Prostate gland (tissue), 2 donors: ENCODE measurements at regions not wholly inside any gene's neighbourhood (a gene's known extent, or its start where the extent isn't known, plus 50 kb on each side); places are given as distances from the start of the nearest gene placed in this dataset.

Experiments used
- DNase-seq: peaks from one replicate; pipeline ENCODE4 v3.0.0-alpha.2; 2019; ENCODE audit warnings: low spot score
- H3K27ac ChIP-seq, 2 donors: fragments of 200-600 bp; sonication (generic); 2 replicates each; pipeline ENCODE4 v1.5.1; 2017 to 2019
- H3K27me3 ChIP-seq: fragments of 200-600 bp; sonication (generic); replicated peaks from 2 replicates; pipeline ENCODE4 v1.5.1; 2019; ENCODE audit not compliant: insufficient read depth
- H3K36me3 ChIP-seq, 2 donors: fragments of 200-600 bp; sonication (generic); 1 replicate in 1 of 2; 2 replicates in 1 of 2; pipeline versions ENCODE4 v1.5.1 to v1.8.1; 2017 to 2019
- H3K4me1 ChIP-seq: fragments of 200-600 bp; sonication (generic); replicated peaks from 2 replicates; pipeline ENCODE4 v1.5.1; 2019
- H3K4me3 ChIP-seq, 2 donors: fragments of 200-600 bp; sonication (generic); 2 replicates each; pipeline ENCODE4 v1.5.1; 2017 to 2019
- H3K9me3 ChIP-seq: fragments of 200-600 bp; sonication (generic); 2 replicates; pipeline ENCODE4 v1.5.1; 2017
- POLR2A ChIP-seq: fragments of 450-650 bp; IDR thresholded peaks from one replicate; pipeline ENCODE4 v1.6.1; 2016; ENCODE audit warnings: antibody characterized with exemption, mild to moderate bottlenecking
- POLR2AphosphoS5 ChIP-seq: sonication (generic); formaldehyde crosslinking; IDR thresholded peaks from one replicate; pipeline ENCODE4 v1.6.1; 2017; ENCODE audit warnings: antibody characterized with exemption
- WGBS: methylation state at CpG from one replicate; pipeline ENCODE4 v1.1.5; 2018; 5-methylcytosine and 5-hydroxymethylcytosine counted together
- intact Hi-C: fragments of 100-400 bp; cut with DNase I; formaldehyde crosslinking; loops from one replicate; pipeline ENCODE4 v1.14.2; 2022
- TF ChIP-seq, protein P1 (sequence below), 4 experiments: fragments of 200-600 bp in 2 of 4; fragments of 450-650 bp in 2 of 4; sonication (generic) in 2 of 4; IDR thresholded peaks; 1 replicate in 3 of 4; 2 replicates in 1 of 4; pipeline ENCODE4 v1.5.1; 2016 to 2019; ENCODE audit warnings: antibody characterized with exemption in 4 of 4, mild to moderate bottlenecking in 2 of 4, moderate library complexity in 2 of 4

DNA sequence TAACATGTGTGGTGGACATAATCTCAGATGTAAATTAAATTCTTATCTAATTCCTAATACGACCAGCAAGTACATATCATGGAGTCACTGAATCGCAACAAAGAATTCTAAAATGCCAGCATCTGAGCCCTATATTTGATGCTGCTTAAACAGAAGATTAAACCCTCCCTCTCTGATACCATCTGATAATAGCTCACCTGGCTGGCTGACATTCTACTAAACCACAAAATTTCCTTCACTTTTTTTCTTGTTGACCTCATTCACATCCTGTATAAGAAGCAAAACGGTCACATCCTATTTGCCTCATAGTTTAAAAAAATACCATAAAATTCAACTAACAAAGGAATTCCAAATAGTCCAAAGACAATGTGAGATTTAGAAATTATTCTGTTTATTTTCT lies 371.6 kb upstream of the SLC8A1 start:
- Histone ChIP-seq H3K36me3 (no peaks in the 10 kb centered on the region), H3K27ac (no peak overlapping the region), H3K9me3 (no peaks in the 10 kb centered on the region), H3K27me3 (no peaks in the 10 kb centered on the region), H3K4me3 (no peak overlapping the region), H3K4me1 (no peaks in the 10 kb centered on the region)
- no peak for DNase-seq
- intact Hi-C loops = no loop called here
- 53% methylated on average over 3 of the region's 3 CpGs for WGBS
- TF ChIP-seq POLR2AphosphoS5 (no peak), POLR2A (no peak)
- TF ChIP-seq, protein P1, sequence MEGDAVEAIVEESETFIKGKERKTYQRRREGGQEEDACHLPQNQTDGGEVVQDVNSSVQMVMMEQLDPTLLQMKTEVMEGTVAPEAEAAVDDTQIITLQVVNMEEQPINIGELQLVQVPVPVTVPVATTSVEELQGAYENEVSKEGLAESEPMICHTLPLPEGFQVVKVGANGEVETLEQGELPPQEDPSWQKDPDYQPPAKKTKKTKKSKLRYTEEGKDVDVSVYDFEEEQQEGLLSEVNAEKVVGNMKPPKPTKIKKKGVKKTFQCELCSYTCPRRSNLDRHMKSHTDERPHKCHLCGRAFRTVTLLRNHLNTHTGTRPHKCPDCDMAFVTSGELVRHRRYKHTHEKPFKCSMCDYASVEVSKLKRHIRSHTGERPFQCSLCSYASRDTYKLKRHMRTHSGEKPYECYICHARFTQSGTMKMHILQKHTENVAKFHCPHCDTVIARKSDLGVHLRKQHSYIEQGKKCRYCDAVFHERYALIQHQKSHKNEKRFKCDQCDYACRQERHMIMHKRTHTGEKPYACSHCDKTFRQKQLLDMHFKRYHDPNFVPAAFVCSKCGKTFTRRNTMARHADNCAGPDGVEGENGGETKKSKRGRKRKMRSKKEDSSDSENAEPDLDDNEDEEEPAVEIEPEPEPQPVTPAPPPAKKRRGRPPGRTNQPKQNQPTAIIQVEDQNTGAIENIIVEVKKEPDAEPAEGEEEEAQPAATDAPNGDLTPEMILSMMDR (IDR thresholded peaks at IDR 0.05) = no peak

DNA sequence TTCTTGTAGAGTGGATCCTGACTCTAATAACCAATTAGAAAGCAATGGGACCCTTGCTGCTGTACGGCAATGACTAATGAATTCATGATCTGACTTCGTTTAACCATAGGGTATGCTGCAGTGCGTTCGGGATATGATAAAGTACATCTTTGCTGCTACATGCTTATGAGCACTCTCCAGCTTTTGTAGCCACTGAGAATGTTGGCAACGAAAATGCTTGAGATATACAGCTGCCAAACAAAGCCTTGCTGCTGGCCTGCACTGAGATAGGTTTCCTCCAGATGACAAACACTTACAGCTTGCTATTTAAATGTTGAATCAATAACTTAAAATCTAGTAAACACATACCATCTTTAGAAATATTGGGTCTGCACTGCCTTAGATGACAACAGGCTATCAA lies 372.4 kb upstream of the SLC8A1 start:
- 93% methylated on average over 5 of the region's 5 CpGs for whole genome bisulfite sequencing
- no peak for DNase-seq
- Histone ChIP-seq H3K27me3 (no peaks in the 10 kb centered on the region), H3K27ac (no peak overlapping the region), H3K36me3 (no peaks in the 10 kb centered on the region), H3K9me3 (no peaks in the 10 kb centered on the region), H3K4me3 (no peak overlapping the region), H3K4me1 (no peaks in the 10 kb centered on the region)
- intact Hi-C loops = no loop called here
- TF ChIP-seq POLR2A (no peak), POLR2AphosphoS5 (no peak)
- TF ChIP-seq, protein P1 (IDR thresholded peaks at IDR 0.05) = no peak

DNA sequence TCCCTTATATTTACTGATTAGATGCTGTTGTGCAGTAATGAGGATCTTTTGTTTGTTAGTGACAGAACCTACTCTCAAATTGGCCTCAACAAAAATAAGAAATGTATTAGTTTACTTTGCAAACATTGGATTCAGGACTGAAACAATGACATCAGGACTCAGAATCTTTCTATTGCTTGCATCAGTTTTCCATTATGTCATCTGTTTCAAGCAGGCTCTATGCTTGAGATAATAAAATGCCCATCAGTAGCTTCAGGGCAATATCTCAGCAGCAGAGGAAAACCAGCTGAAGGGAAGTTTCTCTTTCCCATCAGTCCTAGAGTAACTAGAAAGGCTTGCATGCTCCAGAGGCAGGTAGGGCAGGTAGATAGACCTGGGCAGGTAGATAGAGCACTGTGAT lies 375.5 kb upstream of the SLC8A1 start:
- intact Hi-C loops = no loop called here
- Histone ChIP-seq H3K27ac (no peak overlapping the region), H3K4me1 (no peaks in the 10 kb centered on the region), H3K27me3 (no peaks in the 10 kb centered on the region), H3K4me3 (no peak overlapping the region), H3K36me3 (no peaks in the 10 kb centered on the region), H3K9me3 (no peaks in the 10 kb centered on the region)
- DNase-seq = no peak
- TF ChIP-seq POLR2A (no peak), POLR2AphosphoS5 (no peak)
- TF ChIP-seq, protein P1 (IDR thresholded peaks at IDR 0.05) = no peak

DNA sequence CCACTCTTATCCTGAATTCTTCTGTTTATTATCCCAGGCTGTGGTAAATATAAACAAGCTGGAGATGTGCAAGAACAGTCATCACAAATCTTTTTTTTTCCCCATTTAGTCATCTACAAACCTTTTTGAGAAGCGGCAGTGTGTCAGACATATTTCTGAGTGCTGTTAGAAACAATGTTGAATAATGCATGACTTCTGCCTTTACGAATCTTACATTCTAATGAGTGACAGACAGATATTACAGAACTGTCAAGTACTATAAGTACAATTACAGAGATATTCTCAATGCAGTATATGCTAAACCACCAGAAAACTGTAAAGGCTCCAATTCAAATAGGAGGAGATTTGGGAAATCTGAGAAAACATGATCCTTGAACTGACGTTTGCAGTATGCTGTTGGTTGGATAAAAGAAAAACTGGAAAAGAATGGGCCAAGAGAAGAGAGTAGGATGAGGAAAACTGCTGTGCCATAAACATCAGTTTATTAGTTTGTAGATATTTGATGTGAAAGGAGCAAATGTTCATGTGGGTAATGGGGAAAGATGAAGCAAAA lies 379.5 kb upstream of the SLC8A1 start:
- intact Hi-C loops = no loop called here
- Histone ChIP-seq H3K36me3 (no peaks in the 10 kb centered on the region), H3K9me3 (no peaks in the 10 kb centered on the region), H3K4me3 (no peak overlapping the region), H3K27me3 (no peaks in the 10 kb centered on the region), H3K27ac (no peak overlapping the region), H3K4me1 (no peaks in the 10 kb centered on the region)
- no peak for DNase-seq
- 58% methylated on average over 3 of the region's 3 CpGs for WGBS
- TF ChIP-seq POLR2AphosphoS5 (no peak), POLR2A (no peak)
- TF ChIP-seq, protein P1 (IDR thresholded peaks at IDR 0.05) = no peak

DNA sequence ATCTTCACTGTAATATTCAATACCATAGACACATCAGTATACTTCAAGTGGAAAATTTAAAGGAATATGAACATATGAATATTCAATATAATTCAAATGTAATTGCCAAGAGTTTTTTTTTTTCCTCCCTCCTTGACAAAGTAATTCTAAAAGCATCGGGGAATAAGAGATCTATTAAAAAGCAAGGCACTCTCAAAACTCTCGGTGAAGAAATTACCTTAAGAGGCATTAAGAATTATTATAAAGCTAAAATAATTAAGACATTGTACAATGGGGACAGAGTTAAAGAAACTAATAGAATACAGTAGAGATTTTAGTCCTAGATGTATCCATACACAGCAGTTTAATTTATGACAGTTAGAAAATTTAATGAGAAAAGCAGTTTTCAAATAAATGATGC lies 390.0 kb upstream of the SLC8A1 start:
- TF ChIP-seq, protein P1 (IDR thresholded peaks at IDR 0.05) = no peak
- TF ChIP-seq POLR2AphosphoS5 = no peak
- TF ChIP-seq POLR2A = no peak
- no peaks in the 10 kb centered on the region for H3K4me1 ChIP-seq
- DNase-seq = no peak
- no peaks in the 10 kb centered on the region for H3K36me3 ChIP-seq
- H3K27me3 ChIP-seq = no peaks in the 10 kb centered on the region
- H3K4me3 ChIP-seq = no peak overlapping the region
- 91% methylated on average over 2 of the region's 2 CpGs for WGBS
- H3K9me3 ChIP-seq = no peaks in the 10 kb centered on the region
- no peak overlapping the region for H3K27ac ChIP-seq
- intact Hi-C loops = no loop called here
